ENCODE measurements at regions not wholly inside any gene's neighbourhood (a gene's known extent, or its start where the extent isn't known, plus 50 kb on each side); places are given as distances from the start of the nearest gene placed in this dataset.

- no peak for DNase-seq
Observed at GRCh38 chr6:45741437-45742171, 274.1 kb downstream of the CLIC5 start.

GRCh38 chr6:45739058-45739457 is 276.6 kb downstream of the CLIC5 start:
- H3K4me1 Mint-ChIP-seq (ENCODE audit: low read depth) = peaks cover 33% of the 10 kb centered on the region

More at GRCh38 chr6:45741437-45742171, 274.1 kb downstream of the CLIC5 start:
- ATAC-seq = peak; percentile 16 to 29
- H3K9me3 Mint-ChIP-seq = no peaks in the 10 kb centered on the region
- no peaks in the 10 kb centered on the region for H3K36me3 Mint-ChIP-seq (ENCODE audit: insufficient read depth)
- no peak overlapping the region for H3K4me3 Mint-ChIP-seq
- H3K4me1 Mint-ChIP-seq (ENCODE audit: low read depth) = peaks cover 28% of the 10 kb centered on the region
- H3K27me3 Mint-ChIP-seq (ENCODE audit: low read depth) = no peaks in the 10 kb centered on the region

DNA sequence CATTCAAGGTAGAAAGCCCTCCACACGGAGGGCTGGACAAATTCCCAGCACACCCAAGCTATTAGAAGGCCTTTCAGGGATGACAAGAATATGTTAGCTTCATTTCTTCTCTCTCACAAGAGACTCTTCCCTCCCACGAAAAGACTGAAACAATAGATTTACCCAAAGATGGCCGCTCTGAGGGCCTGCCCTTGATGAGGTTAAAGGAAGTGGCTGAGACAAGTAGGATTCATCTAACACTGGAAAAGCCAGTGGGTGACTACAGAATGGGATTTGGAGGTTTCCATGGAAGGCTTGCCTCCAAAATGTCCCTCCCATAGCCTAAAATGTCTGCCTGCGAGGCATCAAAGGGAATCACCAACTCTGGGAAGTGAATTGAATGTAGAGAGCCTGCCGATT is 277.6 kb downstream of the CLIC5 start:
- peak in 1 of 2 donors; percentile 8 for ATAC-seq
- H3K4me1 Mint-ChIP-seq (ENCODE audit: low read depth) = peaks cover 33% of the 10 kb centered on the region
- H3K36me3 Mint-ChIP-seq (ENCODE audit: insufficient read depth) = no peaks in the 10 kb centered on the region

More at GRCh38 chr6:45739058-45739457, 276.6 kb downstream of the CLIC5 start:
- no peak for ATAC-seq
- Mint-ChIP-seq H3K4me3 (no peak overlapping the region), H3K9me3 (no peaks in the 10 kb centered on the region), H3K27me3 (ENCODE audit: low read depth) (peaks cover 4% of the 10 kb centered on the region), H3K36me3 (ENCODE audit: insufficient read depth) (no peaks in the 10 kb centered on the region)
- DNase-seq = no peak

DNA sequence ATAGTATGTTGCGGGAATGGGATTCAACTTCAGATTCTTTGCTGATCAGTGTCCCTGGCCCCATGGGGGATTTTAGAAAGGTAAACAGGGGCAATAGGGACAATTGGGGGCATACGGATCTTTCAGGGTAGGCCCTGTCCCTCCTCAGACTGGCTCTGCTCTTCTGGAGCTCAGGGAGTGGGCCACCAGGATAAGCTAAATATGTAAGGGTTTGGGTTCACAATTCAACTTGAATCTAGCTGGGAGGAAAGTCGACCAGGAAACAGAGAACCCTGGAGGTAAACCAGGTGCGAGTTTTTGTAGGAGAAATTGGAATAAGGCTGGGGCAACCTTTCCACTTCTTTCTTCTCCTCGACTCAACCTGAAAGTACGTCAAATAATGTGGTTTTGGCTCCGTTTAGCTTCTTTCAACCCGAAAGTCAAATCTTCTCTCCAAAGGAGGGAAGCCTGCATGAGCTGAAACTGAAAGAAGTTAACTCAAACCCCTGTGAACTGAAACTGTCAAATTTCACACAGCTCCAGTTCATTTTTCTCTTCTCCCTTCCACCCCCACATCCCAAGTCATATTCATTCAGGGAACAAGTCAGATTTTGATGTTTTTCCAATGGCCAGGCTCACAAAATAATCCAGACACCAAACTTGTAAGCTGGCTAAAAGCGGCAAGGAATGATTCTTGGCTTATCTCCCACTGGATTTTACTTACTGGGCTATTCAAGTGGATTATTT is 278.2 kb downstream of the CLIC5 start:
- H3K4me3 Mint-ChIP-seq = peak overlapping the region; percentile 28
- DNase-seq = no peak
- H3K27me3 Mint-ChIP-seq (ENCODE audit: low read depth) = peaks cover 4% of the 10 kb centered on the region
- H3K4me1 Mint-ChIP-seq (ENCODE audit: low read depth) = peaks cover 33% of the 10 kb centered on the region
- ATAC-seq = peak; percentile 81 to 85
- no peaks in the 10 kb centered on the region for H3K36me3 Mint-ChIP-seq (ENCODE audit: insufficient read depth)
- no peaks in the 10 kb centered on the region for H3K9me3 Mint-ChIP-seq

More for the DNA sequence above, 277.6 kb downstream of the CLIC5 start:
- H3K4me3 Mint-ChIP-seq = peak overlapping the region; percentile 28
- no peaks in the 10 kb centered on the region for H3K9me3 Mint-ChIP-seq
- DNase-seq = no peak
- peaks cover 4% of the 10 kb centered on the region for H3K27me3 Mint-ChIP-seq (ENCODE audit: low read depth)

DNA sequence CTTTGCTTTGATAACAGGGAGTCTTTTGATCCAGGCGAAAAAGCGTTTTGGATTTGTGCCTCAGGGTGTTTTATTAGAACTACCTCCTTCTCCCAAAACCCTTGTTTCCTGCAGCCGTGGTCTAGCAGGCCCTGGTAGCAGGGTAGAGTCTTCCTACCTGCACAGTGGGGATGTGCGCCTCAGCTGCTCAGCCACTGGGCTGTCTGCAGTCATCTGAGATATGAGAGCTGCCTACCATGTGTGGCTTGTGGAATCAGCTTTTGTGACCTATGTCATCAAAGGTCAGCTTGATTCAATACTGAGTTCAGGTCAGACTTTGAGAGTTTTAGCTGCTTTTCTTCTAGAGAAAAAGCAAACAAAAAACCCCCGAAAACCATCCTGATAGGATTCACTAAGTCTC is 279.5 kb downstream of the CLIC5 start:
- H3K9me3 Mint-ChIP-seq = no peaks in the 10 kb centered on the region
- H3K27me3 Mint-ChIP-seq (ENCODE audit: low read depth) = peaks cover 4% of the 10 kb centered on the region
- H3K4me3 Mint-ChIP-seq = no peak overlapping the region
- peaks cover 25% of the 10 kb centered on the region for H3K4me1 Mint-ChIP-seq (ENCODE audit: low read depth)
- DNase-seq = no peak
- ATAC-seq = no peak
- H3K36me3 Mint-ChIP-seq (ENCODE audit: insufficient read depth) = no peaks in the 10 kb centered on the region

DNA sequence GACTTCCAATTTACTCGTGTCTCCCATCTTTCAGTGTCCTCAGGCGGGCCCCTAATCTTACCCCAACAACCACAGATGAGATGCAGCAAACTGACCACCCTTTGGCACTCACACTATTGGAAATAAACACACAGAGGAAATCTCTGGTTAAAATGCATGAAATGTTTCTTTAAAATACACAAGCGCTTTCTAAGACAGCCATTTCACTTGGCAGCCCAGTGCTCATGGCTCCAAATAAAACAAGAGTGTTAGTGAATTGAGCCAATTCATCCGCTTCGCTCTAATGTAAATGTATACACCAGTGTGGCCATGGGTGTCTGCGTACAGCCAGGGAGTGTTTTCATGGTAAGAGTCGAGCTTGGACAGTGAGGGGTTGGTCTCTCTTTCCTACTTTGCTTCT is 282.9 kb downstream of the CLIC5 start:
- Mint-ChIP-seq H3K4me3 (no peak overlapping the region), H3K27me3 (ENCODE audit: low read depth) (peaks cover 4% of the 10 kb centered on the region), H3K9me3 (no peaks in the 10 kb centered on the region), H3K36me3 (ENCODE audit: insufficient read depth) (no peaks in the 10 kb centered on the region), H3K4me1 (ENCODE audit: low read depth) (peaks cover 16% of the 10 kb centered on the region)
- ATAC-seq = no peak
- DNase-seq = no peak

DNA sequence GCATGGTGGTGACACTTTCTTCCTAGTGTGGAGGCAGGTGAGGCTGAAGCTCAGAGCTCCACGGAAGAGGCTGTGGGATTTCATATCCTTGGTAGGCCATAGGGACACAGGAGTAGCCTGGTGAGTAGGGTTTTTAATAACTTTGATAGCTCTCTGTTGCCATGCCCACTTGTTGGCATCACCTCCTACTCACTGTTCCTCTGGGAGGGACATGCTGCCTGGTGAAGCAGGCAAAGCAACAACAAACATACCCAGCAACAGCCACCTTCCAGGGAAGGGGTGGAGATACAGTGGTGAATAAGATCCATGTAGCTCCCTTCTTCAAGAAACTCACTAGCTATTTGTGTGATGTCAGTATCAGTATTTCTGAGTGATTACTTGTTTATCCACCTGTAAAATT is 285.4 kb downstream of the CLIC5 start:
- H3K36me3 Mint-ChIP-seq (ENCODE audit: insufficient read depth) = no peaks in the 10 kb centered on the region
- no peak for DNase-seq
- no peaks in the 10 kb centered on the region for H3K9me3 Mint-ChIP-seq
- H3K4me3 Mint-ChIP-seq = no peak overlapping the region
- no peaks in the 10 kb centered on the region for H3K4me1 Mint-ChIP-seq (ENCODE audit: low read depth)
- ATAC-seq = no peak
- H3K27me3 Mint-ChIP-seq (ENCODE audit: low read depth) = no peaks in the 10 kb centered on the region

- no peaks in the 10 kb centered on the region for H3K36me3 Mint-ChIP-seq (ENCODE audit: insufficient read depth)
- H3K4me3 Mint-ChIP-seq = no peak overlapping the region
- H3K27me3 Mint-ChIP-seq (ENCODE audit: low read depth) = no peaks in the 10 kb centered on the region
- H3K4me1 Mint-ChIP-seq (ENCODE audit: low read depth) = no peaks in the 10 kb centered on the region
- DNase-seq (no peak), ATAC-seq (no peak)
- H3K9me3 Mint-ChIP-seq = no peaks in the 10 kb centered on the region
Observed at GRCh38 chr6:45728674-45729073, 287.0 kb downstream of the CLIC5 start.

- DNase-seq (no peak), ATAC-seq (no peak)
- H3K4me3 Mint-ChIP-seq = no peak overlapping the region
- H3K36me3 Mint-ChIP-seq (ENCODE audit: insufficient read depth) = no peaks in the 10 kb centered on the region
- no peaks in the 10 kb centered on the region for H3K27me3 Mint-ChIP-seq (ENCODE audit: low read depth)
- no peaks in the 10 kb centered on the region for H3K4me1 Mint-ChIP-seq (ENCODE audit: low read depth)
- H3K9me3 Mint-ChIP-seq = no peaks in the 10 kb centered on the region
Observed at GRCh38 chr6:45727819-45728449, 287.7 kb downstream of the CLIC5 start.

GRCh38 chr6:45727228-45727627 is 288.4 kb downstream of the CLIC5 start:
- ATAC-seq = no peak
- no peak for DNase-seq
- no peaks in the 10 kb centered on the region for H3K9me3 Mint-ChIP-seq
- H3K4me3 Mint-ChIP-seq = no peak overlapping the region
- no peaks in the 10 kb centered on the region for H3K36me3 Mint-ChIP-seq (ENCODE audit: insufficient read depth)
- H3K4me1 Mint-ChIP-seq (ENCODE audit: low read depth) = no peaks in the 10 kb centered on the region
- H3K27me3 Mint-ChIP-seq (ENCODE audit: low read depth) = no peaks in the 10 kb centered on the region

- Mint-ChIP-seq H3K4me1 (ENCODE audit: low read depth) (no peaks in the 10 kb centered on the region), H3K27me3 (ENCODE audit: low read depth) (no peaks in the 10 kb centered on the region), H3K36me3 (ENCODE audit: insufficient read depth) (no peaks in the 10 kb centered on the region), H3K9me3 (no peaks in the 10 kb centered on the region), H3K4me3 (no peak overlapping the region)
- no peak for ATAC-seq
- DNase-seq = no peak
Observed at GRCh38 chr6:45726444-45726843, 289.2 kb downstream of the CLIC5 start.

DNA sequence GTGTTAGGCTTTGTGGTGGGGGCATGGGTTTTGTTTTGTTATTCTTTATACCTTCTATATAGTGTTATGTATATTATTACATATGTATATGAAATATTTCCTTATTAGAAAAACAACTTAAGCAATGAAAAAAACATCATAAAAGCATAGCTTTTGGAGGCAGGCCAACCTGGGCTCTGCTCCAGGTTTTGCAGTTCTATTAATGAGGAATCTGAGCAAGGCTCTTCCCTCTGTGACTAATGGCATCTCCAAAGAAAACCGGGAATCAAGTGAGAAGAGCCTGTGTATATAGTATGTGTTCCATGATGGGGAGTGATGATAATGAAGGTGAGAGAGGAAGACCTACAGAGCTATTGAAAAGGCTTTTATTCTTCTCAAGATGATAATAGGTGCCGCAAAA is 291.1 kb downstream of the CLIC5 start:
- Mint-ChIP-seq H3K4me1 (ENCODE audit: low read depth) (no peaks in the 10 kb centered on the region), H3K4me3 (no peak overlapping the region), H3K36me3 (ENCODE audit: insufficient read depth) (no peaks in the 10 kb centered on the region), H3K9me3 (no peaks in the 10 kb centered on the region), H3K27me3 (ENCODE audit: low read depth) (no peaks in the 10 kb centered on the region)
- no peak for DNase-seq
- ATAC-seq = no peak

DNA sequence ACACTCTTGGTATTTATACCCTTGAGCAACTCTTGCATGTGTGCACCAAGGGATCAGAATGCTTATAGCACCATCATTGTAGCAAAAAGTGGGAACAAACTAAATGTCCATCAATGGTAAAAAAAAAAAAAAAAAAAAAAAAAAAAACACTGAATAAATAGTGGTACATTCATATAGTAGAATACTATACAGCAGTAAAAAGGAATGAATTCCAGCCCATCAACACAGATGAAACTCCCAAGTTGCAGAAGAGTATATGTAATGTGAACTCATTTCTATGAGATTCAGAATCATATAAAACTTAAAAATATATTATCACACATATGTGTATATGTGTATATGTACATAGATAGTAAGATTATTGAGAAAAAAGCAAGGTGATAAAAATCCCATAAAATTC is 291.6 kb downstream of the CLIC5 start:
- ATAC-seq (no peak), DNase-seq (no peak)
- no peaks in the 10 kb centered on the region for H3K27me3 Mint-ChIP-seq (ENCODE audit: low read depth)
- H3K4me3 Mint-ChIP-seq = no peak overlapping the region
- H3K9me3 Mint-ChIP-seq = no peaks in the 10 kb centered on the region
- no peaks in the 10 kb centered on the region for H3K4me1 Mint-ChIP-seq (ENCODE audit: low read depth)
- H3K36me3 Mint-ChIP-seq (ENCODE audit: insufficient read depth) = no peaks in the 10 kb centered on the region

- no peaks in the 10 kb centered on the region for H3K9me3 Mint-ChIP-seq
- no peaks in the 10 kb centered on the region for H3K4me1 Mint-ChIP-seq (ENCODE audit: low read depth)
- no peaks in the 10 kb centered on the region for H3K27me3 Mint-ChIP-seq (ENCODE audit: low read depth)
- H3K36me3 Mint-ChIP-seq (ENCODE audit: insufficient read depth) = no peaks in the 10 kb centered on the region
- H3K4me3 Mint-ChIP-seq = no peak overlapping the region
- ATAC-seq (no peak), DNase-seq (no peak)
Observed at GRCh38 chr6:45722876-45723275, 292.8 kb downstream of the CLIC5 start.

- DNase-seq (no peak), ATAC-seq (no peak)
- no peaks in the 10 kb centered on the region for H3K36me3 Mint-ChIP-seq (ENCODE audit: insufficient read depth)
- peaks cover 2% of the 10 kb centered on the region for H3K4me1 Mint-ChIP-seq (ENCODE audit: low read depth)
- no peaks in the 10 kb centered on the region for H3K9me3 Mint-ChIP-seq
- no peaks in the 10 kb centered on the region for H3K27me3 Mint-ChIP-seq (ENCODE audit: low read depth)
- no peak overlapping the region for H3K4me3 Mint-ChIP-seq
Observed at GRCh38 chr6:45721665-45722064, 294.0 kb downstream of the CLIC5 start.
